Nucleus accumbens (tissue), 56 donors: ENCODE measurements at regions not wholly inside any gene's neighbourhood (a gene's known extent, or its start where the extent isn't known, plus 50 kb on each side); places are given as distances from the start of the nearest gene placed in this dataset.

Experiments used
- DNase-seq, 56 donors: peaks; one replicate each; lab custom pipeline; 2025; lab: John Stamatoyannopoulos, UW

DNA sequence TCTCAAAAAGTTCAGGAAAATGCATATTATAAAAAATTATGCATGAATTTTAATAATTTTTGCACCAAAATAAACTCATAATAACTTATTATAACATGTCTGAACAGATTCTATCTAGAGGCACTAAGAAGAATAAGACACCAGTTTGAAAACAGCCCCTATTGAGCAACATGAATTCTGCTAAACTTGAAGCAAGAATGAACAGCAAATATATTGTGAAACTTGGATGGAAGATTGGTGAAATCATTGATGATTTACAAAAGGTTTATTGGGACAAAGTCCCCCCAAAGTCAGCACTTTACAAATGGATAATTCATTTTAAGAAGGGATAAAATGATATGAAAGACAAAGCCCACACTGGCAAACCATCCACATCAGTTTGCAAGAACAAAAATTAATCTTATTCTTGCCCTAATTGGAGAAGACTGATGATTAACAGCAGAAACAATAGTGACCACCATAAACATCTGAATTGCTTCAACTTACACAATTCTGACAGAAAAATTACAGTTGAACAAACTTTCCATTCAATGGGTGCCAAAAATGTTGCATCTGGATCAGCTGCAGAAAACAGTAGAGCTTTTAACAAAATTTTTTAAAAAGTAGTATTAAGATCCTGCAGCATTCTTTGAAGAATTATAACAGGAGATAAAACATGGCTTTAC is 257.5 kb upstream of the FAT3 start:
- no peak for DNase-seq

DNA sequence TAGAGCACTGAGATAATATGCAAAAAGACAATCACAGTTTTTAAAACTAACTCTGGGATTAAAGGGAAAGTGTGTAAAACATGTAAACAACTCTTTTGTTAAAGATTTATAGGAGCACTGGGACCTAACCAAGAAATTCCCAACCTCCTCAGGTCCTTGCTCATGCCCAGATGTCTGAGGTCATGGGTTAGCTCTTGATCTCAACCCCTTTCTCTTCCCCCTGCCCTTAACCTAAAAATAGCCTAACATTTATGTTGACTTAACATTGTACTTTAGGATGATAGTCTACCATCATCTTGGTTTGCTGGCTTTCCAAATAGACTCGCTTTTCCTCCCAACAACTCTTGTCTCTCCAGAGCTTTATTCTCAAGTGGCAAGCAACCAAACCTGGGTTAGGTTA is 258.2 kb upstream of the FAT3 start:
- DNase-seq: no peak

DNA sequence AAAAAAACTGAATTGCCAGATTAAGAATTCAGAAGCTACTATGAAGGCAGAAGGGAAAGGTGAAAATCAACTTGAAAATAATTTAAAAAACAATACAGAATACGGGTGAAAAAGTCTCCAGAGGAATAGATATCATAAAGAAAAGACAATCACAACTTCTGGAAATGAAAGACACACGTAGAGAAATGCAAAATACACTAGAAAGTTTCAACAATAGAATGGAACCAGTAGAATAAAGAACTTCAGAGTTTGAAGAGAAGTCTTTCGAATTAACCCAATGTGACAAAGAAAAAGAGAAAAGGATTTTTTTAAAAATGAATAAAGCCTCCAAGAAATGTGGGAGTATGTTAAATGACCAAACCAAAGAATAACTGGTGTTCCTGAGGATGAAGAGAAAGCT is 263.8 kb upstream of the FAT3 start:
- no peak for DNase-seq

DNA sequence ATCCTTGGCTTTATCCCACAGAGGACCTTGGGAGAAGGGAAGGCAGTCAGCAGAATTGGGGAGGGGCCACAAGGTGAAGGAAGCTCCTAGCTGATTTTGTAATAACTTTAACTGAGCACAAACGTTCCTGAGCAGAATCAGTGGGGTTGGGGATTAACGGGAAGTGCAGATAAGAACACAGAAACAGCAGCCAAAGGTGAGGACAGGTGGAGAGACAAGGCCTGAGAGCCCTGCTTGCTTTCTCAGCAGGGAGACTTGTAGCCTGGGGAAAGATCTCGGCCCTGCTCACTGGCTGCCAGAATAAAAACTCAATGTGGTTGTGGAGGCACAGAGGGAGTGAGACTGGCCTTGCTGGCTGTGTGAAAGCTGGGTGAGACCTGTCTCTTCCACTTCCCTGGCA is 265.2 kb upstream of the FAT3 start:
- no peak for DNase-seq

DNA sequence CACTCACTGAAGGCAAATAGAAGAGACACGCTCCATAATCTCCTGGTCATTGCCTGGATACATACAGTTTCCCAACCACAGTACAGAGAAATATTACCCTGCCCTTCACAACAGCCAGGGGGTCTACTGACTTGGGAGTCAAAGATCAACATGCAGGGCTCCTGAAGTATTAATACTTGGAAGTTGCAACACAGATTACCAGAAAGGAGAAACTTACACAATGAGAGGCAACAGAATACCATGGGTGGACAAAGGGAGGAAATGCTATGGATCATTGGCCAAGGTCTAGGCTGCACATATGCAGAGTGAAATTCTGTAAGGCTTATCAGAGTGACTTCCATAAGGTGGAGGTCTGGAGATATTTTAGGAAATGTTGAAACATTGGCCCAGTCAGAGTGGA is 267.9 kb upstream of the FAT3 start:
- DNase-seq: no peak

DNA sequence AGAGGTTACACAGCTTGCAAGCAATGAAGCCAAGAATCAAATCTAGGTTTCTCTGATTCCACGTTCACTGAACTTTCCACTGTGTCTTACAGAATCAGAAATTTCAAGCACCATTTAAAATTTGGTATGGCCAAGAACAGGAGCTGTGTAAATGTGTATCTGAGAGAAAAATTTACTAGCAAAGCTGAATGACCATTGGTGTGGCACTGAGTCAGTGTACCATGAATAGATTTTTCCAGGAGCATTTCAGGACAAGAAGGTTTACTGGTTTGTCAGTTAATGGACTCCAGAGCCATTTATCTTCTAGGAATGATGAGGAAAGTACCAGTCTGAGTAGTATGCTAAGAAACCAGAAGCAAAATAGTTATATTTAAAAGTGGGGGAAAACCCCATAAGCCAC is 269.4 kb upstream of the FAT3 start:
- DNase-seq: no peak

DNA sequence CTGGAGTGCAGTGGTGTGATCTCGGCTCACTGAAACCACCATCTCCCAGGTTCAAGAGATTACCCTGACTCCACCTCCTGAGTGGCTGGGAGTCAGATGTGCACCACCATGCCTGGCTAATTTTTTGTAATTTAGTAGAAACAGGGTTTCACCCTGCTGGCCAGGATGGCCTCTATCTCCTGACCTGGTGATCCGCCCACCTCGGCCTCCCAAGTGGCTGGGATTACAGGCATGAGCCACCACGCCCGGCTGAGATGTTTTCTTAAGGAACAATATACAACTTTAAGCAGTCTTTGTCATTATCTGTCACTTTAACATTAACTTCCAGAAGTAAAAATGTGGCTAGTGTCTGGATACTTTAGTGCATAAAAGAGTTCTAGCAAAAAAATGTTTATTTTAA is 272.6 kb upstream of the FAT3 start:
- DNase-seq: no peak

DNA sequence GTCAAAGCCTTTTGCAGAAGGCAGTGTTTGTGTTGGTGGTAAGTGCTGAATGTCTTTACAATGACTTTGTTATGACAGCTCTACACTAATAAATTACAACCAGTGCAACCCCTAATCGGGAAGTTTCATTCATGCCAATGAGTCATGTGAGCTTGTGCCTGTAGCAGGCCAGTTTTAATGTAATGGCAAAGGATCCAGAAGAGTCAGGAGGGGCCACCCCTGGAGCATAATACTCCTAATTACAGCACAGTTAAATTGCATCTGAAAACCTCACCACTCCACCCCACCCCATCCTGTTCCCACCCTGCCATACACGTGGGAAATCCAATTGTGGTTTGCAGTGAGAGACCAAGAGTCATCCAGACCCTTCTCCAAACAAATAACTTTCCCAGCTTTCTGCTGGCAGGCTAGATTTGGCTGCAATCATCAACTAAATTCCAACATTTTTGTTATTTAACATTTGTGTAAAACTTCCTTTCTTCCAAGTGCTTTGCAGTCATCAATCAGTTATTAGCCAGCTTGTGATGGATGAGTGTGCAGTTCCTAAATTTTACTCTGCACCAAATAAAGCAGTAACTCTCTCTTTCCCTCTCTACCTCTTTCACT is 277.3 kb upstream of the FAT3 start:
- peak in 1 of 56 donors; percentile 3 for DNase-seq

DNA sequence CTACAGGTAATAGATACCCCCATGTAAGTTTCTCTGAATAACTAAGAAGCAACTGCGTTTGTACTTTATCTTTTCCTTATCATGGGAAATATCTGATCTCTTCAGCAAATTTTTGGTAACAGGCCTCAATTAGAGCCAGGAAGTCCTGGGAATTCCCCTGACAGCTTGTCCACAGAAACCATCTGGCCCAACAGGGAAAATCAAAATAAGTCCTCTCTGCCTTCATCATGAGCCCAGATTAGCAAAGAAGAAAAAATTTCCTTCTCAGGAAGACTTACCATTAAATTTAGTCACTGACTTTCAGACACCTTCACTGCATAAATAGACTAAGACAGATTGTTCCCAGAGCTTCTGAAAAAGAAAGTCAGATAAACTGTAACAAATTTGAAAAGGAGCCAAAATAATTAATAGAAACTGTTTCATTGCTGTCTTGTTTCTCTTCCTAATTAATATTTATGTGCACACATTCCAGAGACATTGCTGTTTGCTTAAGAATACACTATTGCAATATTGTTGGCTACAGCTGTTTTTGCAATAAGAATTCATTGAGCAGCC is 278.1 kb upstream of the FAT3 start:
- no peak for DNase-seq

DNA sequence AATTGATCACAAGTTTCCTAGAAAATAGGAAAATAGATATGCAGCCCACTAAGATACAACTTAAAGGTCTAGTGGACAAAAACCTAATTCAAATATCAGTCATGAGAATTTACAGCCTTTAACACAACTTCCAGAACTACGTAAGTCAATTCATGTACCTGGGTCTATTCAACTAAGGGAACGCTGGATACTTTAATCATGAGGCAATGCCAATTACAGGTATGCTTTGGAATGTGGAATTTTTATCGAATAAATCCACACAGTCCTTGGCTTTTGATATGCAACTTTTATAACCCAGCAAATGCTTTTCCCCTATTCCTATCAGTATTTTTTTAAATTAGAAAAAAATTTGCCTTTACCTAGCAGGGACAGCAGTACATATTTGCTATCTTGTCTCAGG is 289.5 kb upstream of the FAT3 start:
- DNase-seq: no peak

DNA sequence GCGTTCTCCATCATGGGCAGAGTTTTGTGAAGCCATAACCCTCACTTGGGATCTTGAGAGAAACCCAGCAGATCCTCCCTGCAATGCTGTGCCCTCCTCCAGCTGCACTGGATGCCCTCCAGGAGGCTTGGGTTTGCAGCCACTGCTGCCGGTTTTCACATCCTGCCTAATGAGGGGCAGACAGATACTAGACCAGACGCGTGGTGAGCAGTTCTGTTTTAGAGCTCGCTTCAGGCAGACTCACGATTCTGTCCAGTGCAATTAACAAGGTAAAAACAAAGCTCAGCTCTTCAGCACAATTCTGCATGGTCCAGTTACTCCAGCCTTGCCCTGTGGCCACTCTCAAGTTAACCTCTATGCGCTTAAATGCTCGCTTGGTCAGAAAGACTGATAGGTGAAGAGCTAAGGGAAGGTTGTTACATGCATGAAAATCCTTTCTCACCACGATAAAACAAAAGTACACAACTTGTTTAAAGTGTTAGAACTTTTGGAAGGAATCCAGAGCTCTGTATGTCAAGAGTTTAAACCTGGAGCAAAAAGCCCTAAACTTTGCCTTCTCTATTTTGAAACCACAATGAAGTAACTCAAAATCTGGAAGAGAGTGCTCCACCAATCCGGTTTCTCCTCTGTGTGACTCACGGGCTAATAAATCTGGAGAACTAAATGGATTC is 292.3 kb upstream of the FAT3 start:
- peak in 3 of 56 donors; percentile 1 to 11 (median 3) for DNase-seq

DNA sequence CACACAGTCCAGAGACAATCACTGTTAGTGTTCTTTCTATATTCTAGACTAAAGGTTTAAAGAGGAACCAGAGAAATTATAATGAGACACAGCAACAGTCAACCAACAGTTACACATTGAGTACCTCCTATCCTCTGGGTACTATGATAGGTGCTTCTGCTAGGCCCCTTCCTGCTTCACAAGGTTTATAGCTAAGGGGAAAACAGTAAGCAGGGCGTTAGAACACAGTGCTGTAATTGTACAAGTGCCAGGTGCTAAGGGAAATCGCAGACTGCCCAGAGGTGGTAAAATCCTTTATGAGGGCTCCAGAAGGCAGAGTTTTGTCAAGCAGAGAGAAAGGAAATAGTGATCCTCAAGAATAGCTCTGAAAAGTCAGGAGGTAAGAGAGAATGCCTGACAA is 297.2 kb upstream of the FAT3 start:
- no peak for DNase-seq

DNA sequence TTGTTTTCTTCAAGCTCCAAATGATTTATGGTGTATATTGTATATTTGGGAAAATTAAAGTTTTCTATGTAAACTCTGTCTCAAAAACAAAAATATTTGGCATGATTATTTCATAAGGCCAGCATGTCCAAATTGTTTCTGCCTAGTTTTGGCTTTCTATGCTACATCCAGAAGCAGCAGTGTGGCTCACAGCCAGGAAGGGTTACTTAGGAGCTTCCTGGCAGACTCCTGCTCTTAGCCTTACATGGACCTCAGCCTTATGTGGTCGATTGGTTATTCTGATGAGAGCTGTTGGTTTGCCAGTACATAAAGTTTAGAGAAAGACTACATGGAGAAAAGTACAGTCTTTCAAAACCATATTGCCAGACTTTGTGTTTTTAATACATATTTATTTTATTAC is 297.7 kb upstream of the FAT3 start:
- no peak for DNase-seq

DNA sequence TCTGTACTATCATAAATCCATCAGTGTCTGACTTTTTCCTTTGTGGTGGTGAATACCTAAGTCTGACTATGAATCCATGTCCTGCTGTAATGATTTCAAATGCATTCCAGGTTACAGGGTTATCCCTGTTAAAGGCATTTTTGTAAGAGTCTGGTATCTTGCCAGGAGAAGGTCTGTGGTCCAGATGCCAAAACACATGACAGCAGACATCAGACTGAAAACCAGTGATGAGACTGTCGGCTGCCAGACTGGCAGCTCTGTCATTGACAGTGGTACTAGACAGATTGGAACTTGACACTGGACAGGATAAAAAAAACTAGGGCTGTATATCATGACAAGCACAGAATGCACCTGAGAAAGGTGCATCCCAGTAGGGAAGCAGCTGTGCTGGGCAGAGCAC is 301.8 kb upstream of the FAT3 start:
- DNase-seq: no peak

DNA sequence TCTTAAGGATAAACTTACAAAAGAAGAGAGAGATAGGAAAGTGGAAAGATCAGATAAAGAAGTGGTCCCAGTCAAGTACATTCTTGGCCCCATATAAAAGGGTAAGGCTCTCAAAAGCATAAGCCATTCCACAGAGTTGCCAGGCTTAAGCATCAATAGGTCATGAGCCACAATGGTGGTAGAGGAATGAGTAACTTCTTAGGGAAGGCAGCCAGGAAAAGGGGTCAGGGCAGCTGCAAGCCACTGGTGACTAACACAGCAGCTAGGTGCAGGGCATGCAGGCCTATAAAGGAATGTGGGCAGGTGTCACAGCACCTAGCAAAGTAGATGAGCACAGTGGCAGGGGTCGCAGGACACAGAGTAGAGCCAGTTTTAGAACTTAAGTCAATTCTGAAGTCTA is 302.6 kb upstream of the FAT3 start:
- DNase-seq: no peak

DNA sequence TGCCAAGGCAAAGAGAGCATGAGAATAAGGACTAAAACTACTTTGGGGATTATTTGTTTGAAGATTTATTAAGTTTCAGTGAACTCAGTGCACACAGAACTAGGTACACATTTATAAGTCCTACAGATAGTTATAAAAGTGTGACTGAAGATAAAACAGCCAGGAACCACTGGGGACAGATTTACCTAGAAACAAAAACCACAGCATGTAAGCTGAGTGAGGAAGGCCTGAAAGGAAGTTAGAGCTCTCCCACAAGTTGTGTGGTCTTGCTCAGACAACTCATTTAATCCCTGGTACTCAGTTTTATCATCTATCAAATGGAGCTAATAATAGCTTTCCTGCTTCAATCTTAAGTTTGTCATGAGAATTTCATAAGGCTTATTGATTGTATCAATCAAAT is 311.2 kb upstream of the FAT3 start:
- no peak for DNase-seq

DNA sequence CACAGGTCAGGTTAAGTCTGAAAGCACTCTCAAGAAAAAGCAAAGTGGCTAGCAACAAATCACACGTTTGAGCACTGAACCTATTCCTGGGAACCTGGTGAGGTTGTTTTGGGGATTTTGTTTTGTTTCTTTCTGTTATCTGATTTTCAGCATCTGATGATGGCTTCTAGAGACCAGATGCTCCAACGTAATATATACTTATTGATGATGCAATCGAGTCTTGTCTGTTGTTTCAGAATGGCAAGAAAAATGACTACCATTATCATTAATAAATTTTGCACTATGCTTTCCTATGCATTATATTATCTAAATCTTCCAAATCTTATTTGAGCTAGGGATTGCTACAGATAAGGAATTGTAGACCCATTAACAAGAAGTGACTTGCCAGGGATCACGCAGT is 312.3 kb upstream of the FAT3 start:
- no peak for DNase-seq

DNA sequence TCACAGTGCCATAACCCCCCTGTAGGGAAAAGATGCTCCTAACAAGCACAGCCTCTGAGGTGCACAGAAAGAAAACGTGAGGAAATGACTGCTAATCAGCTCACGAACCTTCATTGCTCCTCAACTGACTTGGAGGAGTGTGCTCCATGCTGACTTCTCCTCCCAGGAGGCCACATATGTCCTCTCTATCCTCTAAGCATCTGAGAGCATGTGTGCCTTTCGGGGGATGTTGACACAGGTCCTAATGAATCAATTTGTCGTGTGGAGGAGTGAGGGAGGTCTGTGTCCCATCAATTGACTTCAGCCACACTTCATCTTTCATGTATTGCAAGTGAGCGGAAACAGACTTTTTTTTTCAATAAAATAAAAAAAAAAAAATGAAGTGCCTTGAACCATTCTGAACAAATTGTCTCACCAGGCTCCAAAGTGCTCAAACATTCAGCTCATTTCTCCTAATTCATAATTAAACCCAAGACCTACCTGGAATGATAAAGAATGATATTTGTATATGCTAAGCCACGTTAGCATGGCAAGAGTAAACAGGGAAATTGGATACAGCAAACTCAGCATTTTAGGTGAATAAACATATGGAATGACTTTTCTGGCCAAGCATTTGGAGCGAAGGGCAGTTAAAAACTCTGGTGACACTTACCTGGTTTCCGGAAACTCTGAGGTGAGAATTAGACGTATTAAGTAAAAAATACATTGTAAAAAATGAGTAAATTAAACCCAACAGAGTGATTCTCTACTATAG is 317.6 kb upstream of the FAT3 start:
- DNase-seq: no peak

DNA sequence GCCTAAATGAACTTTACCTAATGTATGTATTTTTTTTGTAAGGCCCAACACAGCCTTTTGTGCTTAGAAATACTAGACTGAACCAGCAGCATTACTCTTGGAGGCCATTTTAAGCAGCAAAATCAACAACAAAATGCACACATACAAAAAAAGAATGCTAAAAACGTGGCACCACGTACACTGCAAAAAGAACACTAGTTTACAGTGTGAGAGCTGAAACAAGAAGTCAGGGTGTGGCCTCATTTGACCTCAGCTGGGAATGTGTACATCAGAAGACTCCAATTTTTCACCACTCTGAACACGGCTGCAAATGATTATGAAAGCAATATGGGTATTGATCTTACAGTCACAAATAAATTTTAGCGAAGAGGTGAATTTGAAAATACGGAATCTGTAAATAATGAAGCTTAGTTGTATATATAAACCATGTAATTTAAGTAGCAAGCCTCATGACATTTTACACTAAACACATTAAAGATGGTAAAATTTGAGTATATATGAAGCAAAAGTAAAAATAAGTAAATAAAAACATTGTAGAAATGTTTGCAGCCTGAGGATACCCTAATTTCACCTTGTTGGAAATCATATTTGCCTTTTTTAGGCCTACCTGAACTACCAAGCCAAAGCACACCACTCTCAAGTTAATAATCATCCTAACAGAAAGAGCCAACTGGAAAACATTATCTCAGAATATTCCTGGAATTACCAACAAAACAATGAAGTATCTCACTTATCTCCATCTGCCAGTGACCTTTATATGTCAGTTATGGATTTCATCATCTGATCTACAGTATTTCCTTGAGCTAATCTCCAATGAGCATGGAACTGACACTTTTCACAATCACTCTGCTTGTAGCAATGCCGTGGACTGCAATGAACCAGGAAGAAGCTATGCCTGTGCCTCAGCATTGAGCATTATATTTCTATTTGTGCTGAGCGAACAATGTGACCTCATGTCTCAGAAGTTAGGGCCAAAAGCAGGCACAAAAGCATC is 319.5 kb upstream of the FAT3 start:
- no peak for DNase-seq

DNA sequence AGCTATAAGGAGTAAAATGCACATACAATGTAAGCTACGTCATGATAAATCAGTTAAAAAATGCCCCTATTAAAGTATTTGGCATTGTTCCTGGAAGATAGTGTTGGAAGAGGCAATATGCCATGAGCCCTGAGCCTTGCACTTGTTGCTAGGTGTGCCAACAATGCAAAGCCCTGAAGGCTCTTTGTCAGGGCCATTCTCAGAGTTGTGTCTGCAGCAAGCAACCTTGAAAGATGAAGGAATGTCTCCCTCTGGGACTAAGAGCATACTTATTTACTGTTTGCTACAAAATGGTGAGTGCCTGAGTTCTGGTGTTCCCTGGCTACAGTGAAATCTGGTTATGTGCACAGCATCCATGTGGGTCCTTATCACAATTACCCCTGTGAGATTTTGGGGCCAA is 322.3 kb upstream of the FAT3 start:
- DNase-seq: no peak
